Ovary (tissue), 3 donors: ENCODE measurements at regions not wholly inside any gene's neighbourhood (a gene's known extent, or its start where the extent isn't known, plus 50 kb on each side); places are given as distances from the start of the nearest gene placed in this dataset.

Source experiments
- EP300 ChIP-seq: sonication (generic); formaldehyde crosslinking; IDR thresholded peaks from one replicate; pipeline ENCODE4 v1.6.1; 2017; ENCODE audit warnings: antibody characterized with exemption
- POLR2A ChIP-seq: fragments of 450-650 bp; IDR thresholded peaks from one replicate; pipeline ENCODE4 v1.6.1; 2017; ENCODE audit warnings: antibody characterized with exemption, mild to moderate bottlenecking, moderate library complexity
- TF ChIP-seq, protein P1 (sequence below), 3 donors: fragments of 450-650 bp in 2 of 3; fragments of 200-600 bp in 1 of 3; IDR thresholded peaks; one replicate each; pipeline versions ENCODE4 v1.5.1 to v1.8.0; 2016 to 2022; ENCODE audit warnings: antibody characterized with exemption in 3 of 3, mild to moderate bottlenecking in 1 of 3
- donor health status: DM: no; HTN: no; CAD: no.

GRCh38 chr2:62597323-62597722 is 91.3 kb upstream of the TMEM17 start:
- TF ChIP-seq, protein P1, sequence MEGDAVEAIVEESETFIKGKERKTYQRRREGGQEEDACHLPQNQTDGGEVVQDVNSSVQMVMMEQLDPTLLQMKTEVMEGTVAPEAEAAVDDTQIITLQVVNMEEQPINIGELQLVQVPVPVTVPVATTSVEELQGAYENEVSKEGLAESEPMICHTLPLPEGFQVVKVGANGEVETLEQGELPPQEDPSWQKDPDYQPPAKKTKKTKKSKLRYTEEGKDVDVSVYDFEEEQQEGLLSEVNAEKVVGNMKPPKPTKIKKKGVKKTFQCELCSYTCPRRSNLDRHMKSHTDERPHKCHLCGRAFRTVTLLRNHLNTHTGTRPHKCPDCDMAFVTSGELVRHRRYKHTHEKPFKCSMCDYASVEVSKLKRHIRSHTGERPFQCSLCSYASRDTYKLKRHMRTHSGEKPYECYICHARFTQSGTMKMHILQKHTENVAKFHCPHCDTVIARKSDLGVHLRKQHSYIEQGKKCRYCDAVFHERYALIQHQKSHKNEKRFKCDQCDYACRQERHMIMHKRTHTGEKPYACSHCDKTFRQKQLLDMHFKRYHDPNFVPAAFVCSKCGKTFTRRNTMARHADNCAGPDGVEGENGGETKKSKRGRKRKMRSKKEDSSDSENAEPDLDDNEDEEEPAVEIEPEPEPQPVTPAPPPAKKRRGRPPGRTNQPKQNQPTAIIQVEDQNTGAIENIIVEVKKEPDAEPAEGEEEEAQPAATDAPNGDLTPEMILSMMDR (IDR thresholded peaks at IDR 0.05) = no peak
- TF ChIP-seq EP300 (no peak), POLR2A (no peak)
